Subcutaneous abdominal adipose tissue (tissue), 5 donors: ENCODE measurements at regions not wholly inside any gene's neighbourhood (a gene's known extent, or its start where the extent isn't known, plus 50 kb on each side); places are given as distances from the start of the nearest gene placed in this dataset.

Source experiments
- H3K27ac ChIP-seq: one replicate; pipeline ENCODE4 v1.7.0; 2013; ENCODE audit warnings: low read depth, mild to moderate bottlenecking, inconsistent platforms, low read length, moderate library complexity
- H3K27me3 ChIP-seq, 5 donors: one replicate each; pipeline ENCODE4 v1.7.0; 2013; ENCODE audit warnings: low read length in 5 of 5, inconsistent platforms in 1 of 5; ENCODE audit not compliant: control insufficient read depth in 5 of 5, insufficient read depth in 4 of 5
- H3K36me3 ChIP-seq, 5 donors: one replicate each; pipeline ENCODE4 v1.7.0; 2013; ENCODE audit warnings: low read length in 5 of 5; ENCODE audit not compliant: control insufficient read depth in 5 of 5, insufficient read depth in 5 of 5
- H3K4me1 ChIP-seq, 5 donors: one replicate each; pipeline ENCODE4 v1.7.0; 2013; ENCODE audit warnings: low read length in 5 of 5, mild to moderate bottlenecking in 3 of 5, moderate library complexity in 1 of 5; ENCODE audit not compliant: control insufficient read depth in 5 of 5, insufficient read depth in 5 of 5
- H3K4me3 ChIP-seq, 5 donors: one replicate each; pipeline ENCODE4 v1.7.0; 2013; ENCODE audit warnings: low read length in 5 of 5, low read depth in 1 of 5
- H3K9ac ChIP-seq, 5 donors: one replicate each; pipeline ENCODE4 v1.7.0; 2013; ENCODE audit warnings: low read length in 5 of 5, mild to moderate bottlenecking in 4 of 5, moderate library complexity in 3 of 5
- H3K9me3 ChIP-seq, 5 donors: one replicate each; pipeline ENCODE4 v1.7.0; 2013; ENCODE audit warnings: low read length in 5 of 5; ENCODE audit not compliant: control insufficient read depth in 5 of 5
- donor health status: healthy.
- donor health status: healthy.
- donor health status: healthy.
- donor health status: healthy.
- donor health status: healthy.

DNA sequence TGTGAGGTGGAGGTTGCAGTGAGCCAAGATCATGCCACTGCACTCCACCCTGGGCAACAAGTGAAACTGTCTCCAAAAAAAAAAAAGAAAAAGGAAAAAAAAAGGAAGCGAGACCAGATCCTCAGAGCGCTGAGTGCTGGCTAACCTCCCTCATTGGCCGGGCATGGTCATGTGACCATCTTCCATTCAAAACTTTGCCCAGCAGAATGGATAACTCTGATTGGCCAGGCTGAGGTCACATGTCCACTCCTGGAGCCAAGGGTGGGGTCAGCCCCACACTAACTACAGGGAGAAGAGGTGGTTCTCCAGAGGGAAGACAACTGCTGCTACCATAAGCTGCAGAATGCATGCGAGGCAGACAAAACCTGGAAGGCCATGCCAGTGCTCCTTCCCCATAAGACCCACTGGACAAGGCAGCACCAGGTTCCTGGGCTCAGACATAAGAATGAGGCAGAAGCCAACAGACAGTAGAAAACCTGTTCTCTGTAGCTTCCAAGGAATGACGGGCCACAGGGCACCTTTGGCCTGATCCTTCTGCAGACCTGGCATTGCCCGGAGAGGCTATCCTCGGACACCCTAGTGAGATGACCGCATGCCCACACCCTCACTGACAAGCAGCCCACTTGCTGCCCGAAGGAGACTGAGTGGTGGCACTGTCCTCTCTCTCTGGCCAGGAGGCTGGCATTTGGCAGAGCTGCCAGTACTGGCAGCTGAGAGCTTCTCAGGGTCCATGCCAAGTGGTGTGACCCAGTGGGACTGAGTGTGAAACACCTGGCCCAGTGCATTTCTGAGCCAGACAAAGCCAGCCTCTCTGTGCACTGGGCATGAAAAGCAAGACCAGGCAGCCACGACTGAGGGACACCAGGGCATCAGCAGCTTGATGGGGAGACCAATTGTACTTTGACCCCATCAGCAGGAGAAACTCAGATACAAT, 311.9 kb upstream of the SULF2 start:
- H3K9ac ChIP-seq: no peak overlapping the region
- no peaks in the 10 kb centered on the region for H3K9me3 ChIP-seq
- no peaks in the 10 kb centered on the region for H3K36me3 ChIP-seq
- H3K4me1 ChIP-seq: peaks cover 0 to 6% (median 0%) of the 10 kb centered on the region in 5 donors
- no peak overlapping the region for H3K4me3 ChIP-seq
- H3K27me3 ChIP-seq: peaks cover 0 to 9% (median 0%) of the 10 kb centered on the region in 5 donors
- H3K27ac ChIP-seq: no peak overlapping the region

DNA sequence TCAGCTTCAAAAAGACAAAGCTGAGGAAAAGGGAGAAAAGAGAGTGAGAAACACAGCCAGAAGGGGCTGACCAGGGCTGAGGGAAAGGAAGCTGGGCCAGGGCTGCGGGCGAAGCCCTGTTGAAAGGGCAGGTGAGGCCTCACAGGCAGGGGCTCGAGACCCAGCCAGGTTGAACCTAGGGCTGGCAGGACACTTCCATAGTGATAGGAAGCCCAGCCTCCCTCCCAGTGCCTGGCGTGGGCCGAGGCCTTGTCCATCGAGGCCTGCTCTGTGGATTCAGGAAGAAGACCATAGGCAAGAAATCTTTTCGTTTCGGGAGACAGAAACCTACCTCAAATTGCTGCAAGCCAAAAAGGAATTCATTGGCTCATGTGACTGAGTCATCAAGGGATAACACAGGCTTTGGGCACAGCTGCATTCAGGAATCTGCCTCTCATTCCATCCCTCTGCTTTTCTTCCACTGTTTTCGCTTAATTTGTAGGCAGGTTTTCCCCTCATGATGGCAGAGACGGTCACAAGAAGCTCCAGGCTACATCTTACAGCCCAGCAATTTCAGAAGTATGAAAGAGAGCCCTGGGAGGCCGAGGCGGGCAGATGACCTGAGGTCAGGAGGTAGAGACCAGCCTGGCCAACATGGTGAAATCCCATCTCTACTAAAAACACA, 311.1 kb upstream of the SULF2 start:
- Histone ChIP-seq H3K27ac (no peak overlapping the region), H3K27me3 (peaks cover 0 to 13% (median 0%) of the 10 kb centered on the region in 5 donors), H3K4me1 (peaks cover 0 to 6% (median 0%) of the 10 kb centered on the region in 5 donors), H3K9ac (no peak overlapping the region), H3K4me3 (no peak overlapping the region), H3K9me3 (no peaks in the 10 kb centered on the region), H3K36me3 (no peaks in the 10 kb centered on the region)

DNA sequence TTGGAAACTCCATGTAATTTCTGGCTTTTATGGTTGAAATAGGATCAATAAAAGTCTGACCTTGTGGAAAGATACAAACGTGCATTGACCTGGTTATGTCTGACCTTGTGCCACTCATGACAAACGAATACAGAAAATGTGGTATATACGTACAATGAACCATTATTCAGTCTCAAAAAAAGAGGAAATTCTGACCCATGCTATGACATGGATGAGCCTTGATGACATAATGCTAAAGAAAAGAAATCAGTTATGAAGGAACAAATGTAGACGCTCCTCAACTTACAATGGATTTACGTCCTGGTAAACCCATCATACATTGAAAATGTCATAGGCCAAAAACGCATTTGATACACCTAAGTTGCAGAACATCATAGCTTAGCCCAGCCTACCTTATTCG, 309.7 kb upstream of the SULF2 start:
- Histone ChIP-seq H3K36me3 (no peaks in the 10 kb centered on the region), H3K27ac (no peak overlapping the region)

DNA sequence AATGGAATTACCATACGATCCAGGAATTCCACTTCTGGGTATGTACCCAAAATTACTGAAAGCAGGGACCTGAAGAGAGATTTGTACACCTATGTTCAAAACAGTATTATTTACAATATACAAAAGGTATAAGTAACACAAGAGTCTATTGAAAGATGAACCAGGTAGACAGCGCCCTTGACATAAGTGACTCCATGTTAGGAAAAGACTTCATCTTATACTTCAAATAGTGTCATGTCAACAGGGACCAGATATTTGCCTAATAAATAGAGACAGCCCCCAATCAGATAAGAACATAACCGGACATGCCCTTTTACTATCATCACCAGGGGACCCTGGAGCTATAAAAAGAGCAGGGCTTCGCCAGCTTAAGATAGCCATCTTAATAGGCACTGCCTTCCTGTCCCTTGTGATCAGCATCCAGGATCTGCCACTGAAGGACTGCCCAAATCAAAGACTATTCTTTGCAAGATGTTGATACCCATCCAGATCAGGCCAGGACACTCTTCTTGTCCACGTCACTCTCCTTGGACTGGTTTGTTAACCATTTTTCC, 309.0 kb upstream of the SULF2 start:
- Histone ChIP-seq H3K9ac (no peak overlapping the region), H3K27me3 (peaks cover 0 to 11% (median 4%) of the 10 kb centered on the region in 5 donors), H3K27ac (no peak overlapping the region), H3K4me3 (no peak overlapping the region), H3K36me3 (no peaks in the 10 kb centered on the region), H3K9me3 (no peaks in the 10 kb centered on the region), H3K4me1 (peaks cover 0 to 6% (median 0%) of the 10 kb centered on the region in 5 donors)

More for the DNA sequence above, 309.7 kb upstream of the SULF2 start:
- Histone ChIP-seq H3K27me3 (peaks cover 0 to 11% (median 4%) of the 10 kb centered on the region in 5 donors), H3K4me1 (peaks cover 0 to 6% (median 0%) of the 10 kb centered on the region in 5 donors), H3K4me3 (no peak overlapping the region), H3K9ac (no peak overlapping the region), H3K9me3 (no peaks in the 10 kb centered on the region)

DNA sequence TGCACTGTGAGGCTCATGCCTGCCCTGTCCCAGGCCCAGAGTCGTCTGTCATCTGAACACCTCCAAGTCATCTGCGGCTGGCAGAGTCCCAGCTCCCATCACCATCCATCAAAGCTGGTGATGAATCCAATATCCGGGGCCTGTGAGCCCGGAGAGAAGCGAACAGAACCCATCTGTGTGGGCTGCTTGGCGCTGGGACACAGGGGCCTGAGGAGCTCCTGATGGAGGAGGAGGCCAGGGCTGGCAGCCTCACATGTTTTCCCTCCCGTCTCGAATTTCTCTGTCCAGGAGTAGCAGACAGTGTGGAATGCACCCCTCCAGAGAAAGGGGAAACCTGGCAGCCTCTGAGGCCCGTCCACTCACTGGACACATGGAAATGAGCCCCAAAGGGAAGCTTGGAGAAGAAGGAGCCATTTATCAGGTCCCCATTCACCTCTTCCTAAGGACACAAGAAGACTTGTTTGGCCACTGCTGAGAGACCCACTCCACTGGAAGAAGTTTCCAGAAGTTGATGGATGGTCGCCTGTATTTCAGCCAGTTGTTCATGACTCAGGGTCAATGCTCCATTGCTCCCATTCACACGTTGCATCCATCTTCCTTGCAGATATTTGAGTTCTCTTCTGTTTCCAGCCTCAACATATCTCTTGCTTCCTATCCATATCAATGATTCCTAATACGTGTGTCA, 307.5 kb upstream of the SULF2 start:
- no peaks in the 10 kb centered on the region for H3K9me3 ChIP-seq
- no peak overlapping the region for H3K27ac ChIP-seq
- peaks cover 0 to 11% (median 4%) of the 10 kb centered on the region in 5 donors for H3K27me3 ChIP-seq
- no peak overlapping the region for H3K4me3 ChIP-seq
- no peaks in the 10 kb centered on the region for H3K36me3 ChIP-seq
- no peak overlapping the region for H3K9ac ChIP-seq
- H3K4me1 ChIP-seq: peaks cover 0 to 6% (median 0%) of the 10 kb centered on the region in 5 donors

DNA sequence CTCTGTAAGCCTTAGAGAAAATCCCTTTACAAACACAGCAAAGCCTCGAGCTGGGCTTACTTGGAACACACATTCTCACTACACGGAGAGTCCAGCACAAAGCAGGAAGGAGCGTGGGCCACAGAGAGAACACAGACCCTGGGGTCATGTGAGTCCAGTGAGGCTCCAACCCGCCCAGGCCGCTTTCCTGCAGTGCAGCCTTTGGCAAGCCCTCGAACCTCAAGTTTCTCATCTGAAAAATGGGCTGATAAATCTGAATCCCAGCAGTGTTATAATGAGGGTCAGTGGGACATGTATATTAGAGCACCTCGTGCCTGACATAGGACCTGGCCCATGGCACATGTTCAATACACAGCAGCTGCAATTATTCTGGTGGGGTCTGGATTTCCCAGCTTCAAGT, 305.5 kb upstream of the SULF2 start:
- Histone ChIP-seq H3K36me3 (no peaks in the 10 kb centered on the region), H3K4me3 (no peak overlapping the region), H3K4me1 (no peaks in the 10 kb centered on the region), H3K27me3 (peaks cover 0 to 11% (median 4%) of the 10 kb centered on the region in 5 donors), H3K9me3 (no peaks in the 10 kb centered on the region), H3K27ac (no peak overlapping the region), H3K9ac (no peak overlapping the region)

DNA sequence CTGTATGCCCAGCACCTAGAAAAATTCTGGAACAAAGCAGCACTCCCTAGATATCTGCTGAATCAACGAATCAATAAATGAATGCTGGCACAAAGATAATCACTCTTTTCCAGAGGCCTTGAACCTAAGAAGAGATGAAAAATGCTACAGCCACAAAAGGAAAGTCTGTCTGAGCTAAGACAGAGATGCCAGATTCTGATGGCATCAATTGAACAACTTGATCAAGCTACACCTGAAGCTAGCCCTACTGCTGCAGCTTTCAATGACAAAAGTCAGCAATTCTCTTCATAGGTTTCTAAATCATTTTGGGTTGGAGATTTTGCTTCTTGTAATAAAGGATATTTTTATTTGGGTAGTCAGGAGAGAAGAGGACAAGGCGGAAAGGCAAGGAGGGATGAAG, 305.0 kb upstream of the SULF2 start:
- Histone ChIP-seq H3K4me3 (no peak overlapping the region), H3K9me3 (no peaks in the 10 kb centered on the region), H3K36me3 (no peaks in the 10 kb centered on the region), H3K4me1 (no peaks in the 10 kb centered on the region), H3K27ac (no peak overlapping the region), H3K9ac (no peak overlapping the region), H3K27me3 (peaks cover 0 to 11% (median 4%) of the 10 kb centered on the region in 5 donors)

DNA sequence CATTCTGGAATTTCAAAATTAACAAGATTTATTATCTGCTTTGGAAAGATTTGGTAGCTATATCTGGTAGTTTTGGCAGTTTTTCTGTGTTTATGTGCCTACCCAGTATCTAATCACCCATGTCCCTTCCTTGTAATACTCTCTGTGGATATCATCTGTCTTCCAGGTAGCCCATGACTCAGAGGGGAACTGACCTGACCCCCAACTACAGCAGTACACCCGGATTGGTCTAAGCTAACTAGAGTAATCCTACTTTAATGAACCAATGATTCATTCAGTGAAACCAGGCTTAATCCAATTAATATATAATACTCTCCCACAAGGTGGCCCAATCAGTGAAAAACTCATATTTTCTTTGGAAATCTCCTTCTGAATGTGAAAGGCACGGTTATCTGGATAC, 295.3 kb upstream of the SULF2 start:
- Histone ChIP-seq H3K9ac (no peak overlapping the region), H3K9me3 (peaks cover 0 to 8% (median 0%) of the 10 kb centered on the region in 5 donors), H3K27me3 (peaks cover 0 to 13% (median 5%) of the 10 kb centered on the region in 5 donors), H3K27ac (no peak overlapping the region), H3K4me3 (no peak overlapping the region), H3K4me1 (no peaks in the 10 kb centered on the region), H3K36me3 (no peaks in the 10 kb centered on the region)

DNA sequence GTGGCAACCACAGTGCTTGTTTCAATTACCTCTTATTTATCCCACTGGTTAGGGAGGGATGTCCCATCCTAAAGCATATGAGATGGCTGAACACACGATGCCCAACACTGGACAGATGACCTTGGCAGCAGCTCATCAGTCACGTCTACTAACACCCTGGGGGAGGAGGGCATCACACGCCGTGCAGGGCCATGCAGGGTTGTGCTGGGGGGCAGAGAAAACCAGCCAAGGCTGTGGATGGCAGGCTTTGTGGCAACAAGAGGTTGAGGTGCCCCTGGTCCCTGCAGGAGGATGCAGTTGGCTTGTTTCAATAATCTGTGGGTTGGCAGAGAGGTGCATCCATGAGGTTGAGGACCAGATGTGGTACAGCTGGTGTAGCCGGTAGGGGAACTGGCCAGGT, 293.7 kb upstream of the SULF2 start:
- Histone ChIP-seq H3K9ac (no peak overlapping the region), H3K36me3 (no peaks in the 10 kb centered on the region), H3K4me3 (no peak overlapping the region), H3K4me1 (no peaks in the 10 kb centered on the region), H3K27ac (no peak overlapping the region), H3K9me3 (peaks cover 0 to under 1% (median 0%) of the 10 kb centered on the region in 5 donors), H3K27me3 (peaks cover 0 to 17% (median 5%) of the 10 kb centered on the region in 5 donors)
